AG09319 (cell line): ENCODE measurements at regions not wholly inside any gene's neighbourhood (a gene's known extent, or its start where the extent isn't known, plus 50 kb on each side); places are given as distances from the start of the nearest gene placed in this dataset.

Experiments used
- DNase-seq: peaks from one replicate; pipeline ENCODE4 v3.0.0-alpha.2; 2010; ENCODE audit warnings: low read depth; ENCODE audit errors: extremely low read depth
- CTCF ChIP-seq: IDR thresholded peaks from 2 replicates; pipeline ENCODE4 v1.5.1; 2011; ENCODE audit warnings: low read depth, mild to moderate bottlenecking, inconsistent platforms, low read length, moderate library complexity

- no peak for TF ChIP-seq CTCF
- no peak for DNase-seq
Measured at GRCh38 chr2:81528852-81529480, 1224.4 kb upstream of the LRRTM1 start.

GRCh38 chr2:81523344-81523743 lies 1218.8 kb upstream of the LRRTM1 start:
- DNase-seq = no peak
- no peak for TF ChIP-seq CTCF

- TF ChIP-seq CTCF = no peak
- DNase-seq = no peak
Measured at GRCh38 chr2:81513328-81513727, 1208.8 kb upstream of the LRRTM1 start.

- DNase-seq = no peak
- TF ChIP-seq CTCF = no peak
Measured at GRCh38 chr2:81505586-81505985, 1201.0 kb upstream of the LRRTM1 start.

- no peak for DNase-seq
- TF ChIP-seq CTCF = no peak
Measured at GRCh38 chr2:81495556-81495955, 1191.0 kb upstream of the LRRTM1 start.

- no peak for DNase-seq
- TF ChIP-seq CTCF = no peak
Measured at GRCh38 chr2:81483254-81483653, 1178.7 kb upstream of the LRRTM1 start.

GRCh38 chr2:81481994-81482368 lies 1177.4 kb upstream of the LRRTM1 start:
- no peak for DNase-seq
- TF ChIP-seq CTCF = no peak
